Hepatocyte (in vitro differentiated cells): ENCODE measurements at regions not wholly inside any gene's neighbourhood (a gene's known extent, or its start where the extent isn't known, plus 50 kb on each side); places are given as distances from the start of the nearest gene placed in this dataset.

Experiments
- EZH2 ChIP-seq: fragments of 200-600 bp; sonication (generic); IDR thresholded peaks from 2 replicates; pipeline ENCODE4 v1.6.1; 2016; ENCODE audit warnings: antibody characterized with exemption, mild to moderate bottlenecking, borderline replicate concordance
- EZH2phosphoT487 ChIP-seq: fragments of 200-600 bp; sonication (generic); IDR thresholded peaks from one replicate; pipeline ENCODE4 v1.6.1; 2018; ENCODE audit warnings: antibody characterized with exemption, mild to moderate bottlenecking, low read depth, moderate library complexity; ENCODE audit not compliant: unreplicated experiment, severe bottlenecking

- TF ChIP-seq EZH2phosphoT487 = no peak
- TF ChIP-seq EZH2 = no peak
Measured at GRCh38 chr1:217049081-217049480, 325.9 kb upstream of the ESRRG start.
